IMR-90 (cell line): ENCODE measurements at regions not wholly inside any gene's neighbourhood (a gene's known extent, or its start where the extent isn't known, plus 50 kb on each side); places are given as distances from the start of the nearest gene placed in this dataset.

Experiments used
- ATAC-seq: fragments of 200-7000 bp; cut with Tn5 transposase; 2 replicates; pipeline ENCODE4 v1.9.1; 2020; ENCODE audit warnings: low read depth, mild to moderate bottlenecking, moderate library complexity
- BruUV-seq: library from RNA; stranded (reverse); fragments of 400-500 nt; replicated peaks from 2 replicates; lab custom pipeline; 2021; lab: Mats Ljungman, UMichigan
- CTCF ChIA-PET: fragments of 300-600 bp; formaldehyde crosslinking; extraction: SDS; loops from one replicate; lab custom pipeline; 2021; ENCODE audit warnings: antibody characterized with exemption; lab: Yijun Ruan, JAX
- POLR2A ChIA-PET: fragments of 300-600 bp; sonication (Branson Sonifier 250); formaldehyde crosslinking; loops from one replicate; lab custom pipeline; 2022; ENCODE audit warnings: antibody characterized with exemption; ENCODE audit not compliant: unreplicated experiment; lab: Charles Lee
- DNase-seq: peaks from one replicate; pipeline ENCODE4 v3.0.0; 2013
- H2AFZ ChIP-seq: replicated peaks from 2 replicates; pipeline ENCODE3; 2013; ENCODE audit warnings: low read length, mild to moderate bottlenecking; ENCODE audit not compliant: poor library complexity
- H2AK5ac ChIP-seq: 2 replicates; pipeline ENCODE4 v1.6.1; 2013; ENCODE audit warnings: low read depth, low read length, inconsistent platforms
- H2AK9ac ChIP-seq: replicated peaks from 2 replicates; pipeline ENCODE3; 2013; ENCODE audit warnings: mild to moderate bottlenecking, low read depth, low read length, moderate library complexity; ENCODE audit not compliant: poor library complexity
- H2BK120ac ChIP-seq: 2 replicates; pipeline ENCODE4 v1.6.1; 2013; ENCODE audit warnings: low read depth, low read length, inconsistent platforms
- H2BK15ac ChIP-seq: 3 replicates; pipeline ENCODE4 v1.6.1; 2013; ENCODE audit warnings: low read depth, low read length, inconsistent platforms
- H2BK20ac ChIP-seq: 2 replicates; pipeline ENCODE4 v1.6.1; 2013; ENCODE audit warnings: low read depth, mild to moderate bottlenecking, inconsistent platforms, low read length, moderate library complexity
- H2BK5ac ChIP-seq: 2 replicates; pipeline ENCODE4 v1.6.1; 2013; ENCODE audit warnings: mild to moderate bottlenecking, low read depth, low read length, inconsistent platforms; ENCODE audit not compliant: poor library complexity, severe bottlenecking
- H3K14ac ChIP-seq: replicated peaks from 2 replicates; pipeline ENCODE4 v1.6.1; 2013; ENCODE audit warnings: low read depth, low read length, inconsistent platforms
- H3K18ac ChIP-seq: 2 replicates; pipeline ENCODE4 v1.6.1; 2013; ENCODE audit warnings: low read depth, low read length, control low read depth
- H3K23ac ChIP-seq: 2 replicates; pipeline ENCODE4 v1.6.1; 2013; ENCODE audit warnings: low read depth, low read length, inconsistent platforms
- H3K27ac ChIP-seq: 2 replicates; pipeline ENCODE4 v1.5.1; 2013; ENCODE audit warnings: mild to moderate bottlenecking, control low read depth, low read length; ENCODE audit not compliant: insufficient read depth
- H3K27me3 ChIP-seq: 2 replicates; pipeline ENCODE4 v1.6.1; 2013; ENCODE audit warnings: low read length; ENCODE audit not compliant: control insufficient read depth, insufficient read depth
- H3K36me3 ChIP-seq: 2 replicates; pipeline ENCODE4 v1.6.1; 2013; ENCODE audit warnings: low read length, mixed read lengths; ENCODE audit not compliant: control insufficient read depth, insufficient read depth
- H3K4ac ChIP-seq: 2 replicates; pipeline ENCODE4 v1.6.1; 2013; ENCODE audit warnings: low read depth, low read length, inconsistent platforms
- H3K4me1 ChIP-seq: 2 replicates; pipeline ENCODE4 v1.6.1; 2013; ENCODE audit warnings: low read length, mixed read lengths; ENCODE audit not compliant: control insufficient read depth, insufficient read depth
- H3K4me2 ChIP-seq: 2 replicates; pipeline ENCODE4 v1.6.1; 2013; ENCODE audit warnings: low read depth, mild to moderate bottlenecking, control low read depth, low read length, moderate library complexity
- H3K4me3 ChIP-seq: 2 replicates; pipeline ENCODE4 v1.5.1; 2013; ENCODE audit warnings: low read depth, mild to moderate bottlenecking, control low read depth, low read length, moderate library complexity; ENCODE audit not compliant: insufficient read depth
- H3K56ac ChIP-seq: 2 replicates; pipeline ENCODE4 v1.6.1; 2013; ENCODE audit warnings: low read length, inconsistent platforms; ENCODE audit not compliant: insufficient read depth; ENCODE audit errors: extremely low read depth
- H3K79me1 ChIP-seq, 2 experiments: 2 replicates each; pipeline ENCODE4 v1.6.1; 2013; ENCODE audit warnings: low read length in 2 of 2, inconsistent platforms in 1 of 2, low read depth in 1 of 2
- H3K9ac ChIP-seq: 2 replicates; pipeline ENCODE4 v1.6.1; 2013; ENCODE audit warnings: low read depth, low read length, control low read depth
- H3K9me1 ChIP-seq: 2 replicates; pipeline ENCODE4 v1.6.1; 2013; ENCODE audit warnings: low read length, inconsistent platforms; ENCODE audit not compliant: insufficient read depth
- H3K9me3 ChIP-seq: 2 replicates; pipeline ENCODE4 v1.6.1; 2013; ENCODE audit warnings: low read length; ENCODE audit not compliant: control insufficient read depth, insufficient read depth
- H4K20me1 ChIP-seq: 2 replicates; pipeline ENCODE4 v1.6.1; 2013; ENCODE audit warnings: low read length, inconsistent platforms; ENCODE audit not compliant: insufficient read depth
- H4K5ac ChIP-seq: 2 replicates; pipeline ENCODE4 v1.6.1; 2013; ENCODE audit warnings: mild to moderate bottlenecking, low read depth, low read length, control low read depth
- H4K8ac ChIP-seq, 2 experiments: 2 replicates each; pipeline ENCODE4 v1.6.1; 2013; ENCODE audit warnings: low read depth in 2 of 2, low read length in 2 of 2, control low read depth in 1 of 2, inconsistent platforms in 1 of 2
- H4K91ac ChIP-seq: 2 replicates; pipeline ENCODE4 v1.6.1; 2013; ENCODE audit warnings: low read depth, low read length, inconsistent platforms; ENCODE audit not compliant: insufficient read depth
- BHLHE40 ChIP-seq: fragments of 150-350 bp; IDR thresholded peaks from 2 replicates; pipeline ENCODE4 v1.6.1; 2016; ENCODE audit warnings: mild to moderate bottlenecking, low read depth, low read length
- CEBPB ChIP-seq: IDR thresholded peaks from 2 replicates; pipeline ENCODE4 v1.6.1; 2012; ENCODE audit warnings: low read depth, low read length, improper control_type of control experiment
- CHD1 ChIP-seq: IDR thresholded peaks from 2 replicates; pipeline ENCODE4 v1.6.1; 2012; ENCODE audit warnings: low read depth, low read length, improper control_type of control experiment
- CTCF ChIP-seq: conservative IDR thresholded peaks from 2 replicates; pipeline ENCODE4 v1.5.1; 2012; ENCODE audit warnings: mild to moderate bottlenecking, low read depth, low read length, improper control_type of control experiment
- FOS ChIP-seq: fragments of 150-350 bp; IDR thresholded peaks from 2 replicates; pipeline ENCODE4 v1.6.1; 2016; ENCODE audit warnings: low read depth, low read length
- MAFK ChIP-seq: IDR thresholded peaks from 2 replicates; pipeline ENCODE4 v1.6.1; 2012; ENCODE audit warnings: low read depth, low read length, improper control_type of control experiment
- MAZ ChIP-seq: IDR thresholded peaks from 2 replicates; pipeline ENCODE4 v1.6.1; 2012; ENCODE audit warnings: low read depth, mild to moderate bottlenecking, low read length, improper control_type of control experiment, moderate library complexity, borderline replicate concordance
- MXI1 ChIP-seq: IDR thresholded peaks from 2 replicates; pipeline ENCODE4 v1.6.1; 2012; ENCODE audit warnings: low read depth, mild to moderate bottlenecking, low read length, moderate library complexity, borderline replicate concordance
- NFE2L2 ChIP-seq: fragments of 150-350 bp; IDR thresholded peaks from 2 replicates; pipeline ENCODE4 v1.6.1; 2016; ENCODE audit warnings: low read depth, mild to moderate bottlenecking, low read length
- POLR2A ChIP-seq: IDR thresholded peaks from 2 replicates; pipeline ENCODE4 v1.6.1; 2012; ENCODE audit warnings: mild to moderate bottlenecking, low read depth, low read length
- RAD21 ChIP-seq: IDR thresholded peaks from 2 replicates; pipeline ENCODE4 v1.6.1; 2012; ENCODE audit warnings: low read length, improper control_type of control experiment
- RCOR1 ChIP-seq: IDR thresholded peaks from 2 replicates; pipeline ENCODE4 v1.6.1; 2012; ENCODE audit warnings: mild to moderate bottlenecking, low read length, improper control_type of control experiment; ENCODE audit not compliant: insufficient replicate concordance
- RFX5 ChIP-seq: IDR thresholded peaks from 2 replicates; pipeline ENCODE4 v1.8.0; 2012; ENCODE audit warnings: low read depth, mild to moderate bottlenecking, low read length, moderate library complexity
- SMC3 ChIP-seq: fragments of 150-350 bp; IDR thresholded peaks from 2 replicates; pipeline ENCODE4 v1.6.1; 2016; ENCODE audit warnings: low read depth, mild to moderate bottlenecking, antibody characterized with exemption, low read length, moderate library complexity
- USF2 ChIP-seq: fragments of 150-350 bp; IDR thresholded peaks from 2 replicates; pipeline ENCODE4 v1.6.1; 2017; ENCODE audit warnings: mild to moderate bottlenecking, antibody characterized with exemption, low read length, low read depth
- WGBS, 2 experiments: methylation state at CpG; one replicate each; pipeline versions ENCODE4 v1.1.5 to v1.1.7; 2013; ENCODE audit warnings: missing lambda C conversion rate in 2 of 2; ENCODE audit not compliant: insufficient read length in 1 of 2; ENCODE audit errors: extremely low coverage in 2 of 2; 5-methylcytosine and 5-hydroxymethylcytosine counted together
- dilution Hi-C: fragments of 300-500 bp; cut with HindIII; formaldehyde crosslinking; loops from one replicate; pipeline ENCODE4 v1.14.3; 2018; ENCODE audit warnings: low sequenced_read_pairs; ENCODE audit not compliant: unreplicated experiment
- in situ Hi-C: fragments of 300-500 bp; cut with MboI; formaldehyde crosslinking; loops from 3 replicates; pipeline ENCODE4 v1.14.3; 2019; ENCODE audit warnings: low sequenced_read_pairs, inconsistent platforms, mixed read lengths
- intact Hi-C: fragments of 100-400 bp; cut with micrococcal nuclease; formaldehyde crosslinking; loops from 2 replicates; pipeline ENCODE4 v1.10.0; 2022

GRCh38 chr4:58275856-58276255 lies 1165.7 kb upstream of the IGFBP7 start:
- H4K20me1 ChIP-seq = no peaks in the 10 kb centered on the region
- no peaks in the 10 kb centered on the region for H3K36me3 ChIP-seq
- H3K4me2 ChIP-seq = no peak overlapping the region
- H3K4me1 ChIP-seq = no peaks in the 10 kb centered on the region
- dilution Hi-C loops = no loop called here
- no peak overlapping the region for H3K23ac ChIP-seq
- in situ Hi-C loops = no loop called here
- H3K9me1 ChIP-seq = no peaks in the 10 kb centered on the region
- H3K18ac ChIP-seq = no peak overlapping the region
- TF ChIP-seq POLR2A (no peak), BHLHE40 (no peak), CHD1 (no peak), RFX5 (no peak), NFE2L2 (no peak), FOS (no peak), USF2 (no peak), CTCF (no peak), MAZ (no peak), CEBPB (no peak), SMC3 (no peak), MXI1 (no peak), MAFK (no peak), RCOR1 (no peak), RAD21 (no peak)
- no peak overlapping the region for H3K9ac ChIP-seq
- peaks cover under 1% of the 10 kb centered on the region; the same call in 1 of the 2 replicates for H3K9me3 ChIP-seq
- no peak overlapping the region for H2BK5ac ChIP-seq
- BruUV-seq = no TSS peak
- no peak overlapping the region for H3K56ac ChIP-seq
- no peak overlapping the region for H4K5ac ChIP-seq
- POLR2A ChIA-PET = no interaction called here
- no CpG with 5 or more reads among the region's 1 CpG for WGBS, 2 experiments
- intact Hi-C loops = no loop called here
- no peak overlapping the region for H2BK15ac ChIP-seq
- no peak overlapping the region for H3K27ac ChIP-seq
- H2BK20ac ChIP-seq = no peak overlapping the region
- no peak overlapping the region for H3K4ac ChIP-seq
- DNase-seq (no peak), ATAC-seq (no peak)
- no peak overlapping the region for H2BK120ac ChIP-seq
- H3K14ac ChIP-seq = no peak overlapping the region
- no peak overlapping the region for H4K91ac ChIP-seq
- no peak overlapping the region for H2AK5ac ChIP-seq
- no peak overlapping the region for H3K4me3 ChIP-seq
- H2AK9ac ChIP-seq = no peak overlapping the region
- CTCF ChIA-PET = no interaction called here
- H4K8ac ChIP-seq = no peak overlapping the region
- H3K79me1 ChIP-seq = no peaks in the 10 kb centered on the region
- no peaks in the 10 kb centered on the region for H3K27me3 ChIP-seq
- no peak overlapping the region for H2AFZ ChIP-seq
